HG03565 (cell line): ENCODE measurements at regions not wholly inside any gene's neighbourhood (a gene's known extent, or its start where the extent isn't known, plus 50 kb on each side); places are given as distances from the start of the nearest gene placed in this dataset.

Experiments
- ATAC-seq: cut with Tn5 transposase; IDR thresholded peaks from one replicate; pipeline ENCODE4 v1.9.1; 2021; ENCODE audit warnings: mild to moderate bottlenecking, moderate library complexity; ENCODE audit not compliant: unreplicated experiment

DNA sequence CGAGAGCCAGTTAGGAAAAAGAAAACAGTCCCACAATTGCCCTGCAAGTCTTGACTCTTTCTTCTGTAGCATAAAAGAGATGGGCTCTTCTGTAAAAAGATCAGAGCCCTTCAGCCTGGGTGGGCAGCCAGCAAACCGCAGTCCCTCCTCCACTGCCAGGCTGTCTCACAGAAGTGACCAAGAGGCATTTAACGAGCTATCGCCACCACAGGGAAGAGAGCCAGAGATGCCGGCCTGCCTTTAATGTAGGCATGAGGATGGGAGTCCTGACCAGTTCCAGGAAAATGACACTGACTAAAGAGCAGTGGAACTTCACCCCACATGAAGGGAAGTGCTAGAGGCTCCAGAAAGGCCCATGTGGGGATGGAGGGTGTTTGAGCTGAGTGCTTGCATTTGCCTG is 264.6 kb downstream of the NDUFS4 start:
- ATAC-seq: no peak

DNA sequence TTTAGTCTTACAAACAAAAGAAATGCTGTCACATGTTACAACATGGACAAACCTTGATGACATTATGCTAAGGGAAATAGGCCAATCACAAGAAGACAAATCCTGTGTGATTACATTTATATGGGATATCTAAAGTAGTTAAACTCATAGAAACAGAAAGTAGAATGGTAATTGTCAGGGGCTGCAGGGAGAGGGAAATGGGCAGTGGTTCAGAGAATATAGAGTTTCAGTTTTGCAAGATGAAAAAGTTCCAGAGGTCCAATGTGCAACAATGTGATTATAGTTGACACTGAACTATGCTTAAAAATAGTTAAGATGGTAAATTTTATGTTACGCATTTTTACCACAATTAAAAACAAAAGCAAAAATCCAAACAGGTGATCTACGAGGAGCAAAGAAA is 265.5 kb downstream of the NDUFS4 start:
- no peak for ATAC-seq

GRCh38 chr5:53826504-53826903 is 266.1 kb downstream of the NDUFS4 start:
- ATAC-seq: no peak

DNA sequence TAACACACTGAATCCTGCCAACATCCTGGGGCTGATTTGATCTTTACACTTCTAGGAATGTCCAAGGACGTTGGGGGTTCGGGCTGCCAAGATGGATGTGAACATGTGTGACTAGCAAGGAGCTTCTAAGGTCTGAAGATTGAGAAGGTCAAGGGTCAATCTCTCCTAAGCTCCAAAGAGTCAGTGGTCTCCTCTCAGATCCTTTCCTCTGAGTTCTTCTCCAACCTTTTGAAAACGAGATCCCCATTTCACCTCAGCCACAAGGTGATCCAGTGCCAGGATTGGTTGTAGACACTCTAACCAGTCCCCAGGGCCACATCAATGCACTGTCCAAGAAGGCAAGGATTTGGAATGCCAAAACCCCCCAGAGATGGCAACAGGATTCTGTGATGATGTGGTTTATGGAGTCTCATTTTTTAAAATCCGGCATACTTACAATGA is 266.8 kb downstream of the NDUFS4 start:
- ATAC-seq: no peak

DNA sequence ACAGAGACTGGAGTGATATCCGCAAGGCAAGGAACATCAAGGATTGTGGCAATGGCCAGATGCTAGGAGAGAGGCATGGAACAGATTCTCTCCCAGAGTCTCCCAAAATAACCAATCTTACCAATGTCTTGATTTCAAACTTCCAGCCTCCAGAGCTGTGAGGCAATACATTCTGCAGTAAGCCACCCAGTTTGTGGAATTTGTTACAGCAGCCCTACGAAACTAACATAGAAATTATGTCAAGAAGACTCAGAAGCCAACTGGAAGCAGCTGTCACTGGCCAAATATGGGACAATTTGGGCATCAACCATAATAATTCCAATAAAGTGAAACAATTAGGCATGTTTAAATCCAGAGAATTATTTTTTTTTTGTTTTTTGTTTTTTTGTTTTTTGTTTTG is 271.1 kb downstream of the NDUFS4 start:
- no peak for ATAC-seq
